CD4-positive, CD25-positive, alpha-beta regulatory T cell (primary cell): ENCODE measurements at regions not wholly inside any gene's neighbourhood (a gene's known extent, or its start where the extent isn't known, plus 50 kb on each side); places are given as distances from the start of the nearest gene placed in this dataset.

Experiments used
- ATAC-seq, 2 donors: fragments of 150-1000 bp; cut with Tn5 transposase; one replicate each; pipeline ENCODE4 v1.10.0; 2021; ENCODE audit warnings: low read depth in 2 of 2, moderate number of reproducible peaks in 2 of 2, moderate library complexity in 1 of 2
- DNase-seq, 3 donors: peaks; one replicate each; pipeline versions ENCODE4 v3.0.0 to v3.0.0-alpha.2; 2012 to 2022; ENCODE audit warnings: mixed read lengths in 1 of 3
- H3K27ac ChIP-seq: one replicate; pipeline ENCODE4 v1.7.0; 2013; ENCODE audit warnings: mild to moderate bottlenecking, low read length; ENCODE audit not compliant: insufficient read depth, poor library complexity, severe bottlenecking
- H3K27me3 ChIP-seq: one replicate; pipeline ENCODE4 v1.7.0; 2013; ENCODE audit warnings: low read length; ENCODE audit not compliant: control insufficient read depth, insufficient read depth
- H3K36me3 ChIP-seq: one replicate; pipeline ENCODE4 v1.7.0; 2013; ENCODE audit warnings: mild to moderate bottlenecking, low read length, moderate library complexity; ENCODE audit not compliant: control insufficient read depth, insufficient read depth
- H3K4me1 ChIP-seq: 2 replicates; pipeline ENCODE4 v1.7.0; 2013; ENCODE audit warnings: mild to moderate bottlenecking, low read length; ENCODE audit not compliant: insufficient read depth, control insufficient read depth, poor library complexity, severe bottlenecking
- H3K4me3 ChIP-seq: one replicate; pipeline ENCODE4 v1.7.0; 2013; ENCODE audit warnings: low read depth, mild to moderate bottlenecking, low read length, moderate library complexity
- H3K9me3 ChIP-seq, 2 experiments: 1 replicate in 1 of 2; 2 replicates in 1 of 2; pipeline ENCODE4 v1.7.0; 2013; ENCODE audit warnings: low read length in 2 of 2, mild to moderate bottlenecking in 1 of 2, moderate library complexity in 1 of 2; ENCODE audit not compliant: control insufficient read depth in 2 of 2
- H3K27ac Mint-ChIP-seq, 3 donors: one replicate each; pipeline ENCODE4 v1.8.0; 2020 to 2022; ENCODE audit warnings: mild to moderate bottlenecking in 3 of 3, mixed read lengths in 3 of 3, moderate library complexity in 2 of 3
- H3K27me3 Mint-ChIP-seq: one replicate; pipeline ENCODE4 v1.8.0; 2022; ENCODE audit warnings: mild to moderate bottlenecking, mixed read lengths
- H3K36me3 Mint-ChIP-seq: one replicate; pipeline ENCODE4 v1.8.0; 2020; ENCODE audit warnings: mixed read lengths
- H3K4me1 Mint-ChIP-seq, 4 donors: one replicate each; pipeline ENCODE4 v1.8.0; 2020 to 2022; ENCODE audit warnings: mixed read lengths in 4 of 4, mild to moderate bottlenecking in 1 of 4
- H3K4me3 Mint-ChIP-seq, 4 donors: one replicate each; pipeline ENCODE4 v1.8.0; 2020 to 2022; ENCODE audit warnings: mild to moderate bottlenecking in 4 of 4, mixed read lengths in 4 of 4, moderate library complexity in 3 of 4
- H3K9me3 Mint-ChIP-seq, 7 donors: one replicate each; pipeline ENCODE4 v1.8.0; 2020 to 2022; ENCODE audit warnings: mixed read lengths in 7 of 7, mild to moderate bottlenecking in 3 of 7, moderate library complexity in 2 of 7

GRCh38 chr20:52655395-52655794 is 316.8 kb upstream of the TSHZ2 start:
- Mint-ChIP-seq H3K9me3 (peaks cover 0 to 4% (median 2%) of the 10 kb centered on the region in 7 donors), H3K27me3 (peaks cover 13% of the 10 kb centered on the region), H3K27ac (no peak overlapping the region), H3K36me3 (no peaks in the 10 kb centered on the region), H3K4me3 (no peak overlapping the region), H3K4me1 (no peaks in the 10 kb centered on the region)
- Histone ChIP-seq H3K4me3 (no peak overlapping the region), H3K27me3 (no peaks in the 10 kb centered on the region), H3K4me1 (no peaks in the 10 kb centered on the region), H3K9me3 (no peaks in the 10 kb centered on the region), H3K36me3 (no peaks in the 10 kb centered on the region), H3K27ac (no peak overlapping the region)
- no peak for DNase-seq
- no peak for ATAC-seq

- Mint-ChIP-seq H3K36me3 (no peaks in the 10 kb centered on the region), H3K4me1 (no peaks in the 10 kb centered on the region), H3K9me3 (peaks cover 0 to 2% (median 2%) of the 10 kb centered on the region in 7 donors), H3K4me3 (no peak overlapping the region), H3K27ac (no peak overlapping the region), H3K27me3 (peaks cover 13% of the 10 kb centered on the region)
- Histone ChIP-seq H3K36me3 (no peaks in the 10 kb centered on the region), H3K4me3 (no peak overlapping the region), H3K27ac (no peak overlapping the region), H3K9me3 (no peaks in the 10 kb centered on the region), H3K27me3 (no peaks in the 10 kb centered on the region), H3K4me1 (no peaks in the 10 kb centered on the region)
- DNase-seq (no peak), ATAC-seq (no peak)
Observed at GRCh38 chr20:52654567-52654966, 317.6 kb upstream of the TSHZ2 start.

GRCh38 chr20:52652271-52652670 is 319.9 kb upstream of the TSHZ2 start:
- Histone ChIP-seq H3K36me3 (no peaks in the 10 kb centered on the region), H3K4me3 (no peak overlapping the region), H3K9me3 (no peaks in the 10 kb centered on the region), H3K4me1 (no peaks in the 10 kb centered on the region), H3K27me3 (no peaks in the 10 kb centered on the region), H3K27ac (no peak overlapping the region)
- Mint-ChIP-seq H3K36me3 (no peaks in the 10 kb centered on the region), H3K27me3 (peaks cover 11% of the 10 kb centered on the region), H3K27ac (no peak overlapping the region), H3K4me1 (no peaks in the 10 kb centered on the region), H3K9me3 (peaks cover 0 to 2% (median under 1%) of the 10 kb centered on the region in 7 donors), H3K4me3 (no peak overlapping the region)
- ATAC-seq (no peak), DNase-seq (no peak)

- H3K36me3 Mint-ChIP-seq = no peaks in the 10 kb centered on the region
- ATAC-seq = no peak
- no peak overlapping the region for H3K27ac Mint-ChIP-seq
- no peak for DNase-seq
- H3K9me3 ChIP-seq = no peaks in the 10 kb centered on the region
- no peaks in the 10 kb centered on the region for H3K4me1 Mint-ChIP-seq
- no peaks in the 10 kb centered on the region for H3K27me3 ChIP-seq
- no peak overlapping the region for H3K4me3 ChIP-seq
- H3K27ac ChIP-seq = no peak overlapping the region
- no peaks in the 10 kb centered on the region for H3K4me1 ChIP-seq
- no peaks in the 10 kb centered on the region for H3K36me3 ChIP-seq
- no peak overlapping the region for H3K4me3 Mint-ChIP-seq
- H3K27me3 Mint-ChIP-seq = peaks cover 9% of the 10 kb centered on the region
- peaks cover 0 to 2% (median 0%) of the 10 kb centered on the region in 7 donors for H3K9me3 Mint-ChIP-seq
Observed at GRCh38 chr20:52649727-52650126, 322.4 kb upstream of the TSHZ2 start.

GRCh38 chr20:52645822-52646221 is 326.3 kb upstream of the TSHZ2 start:
- Histone ChIP-seq H3K4me3 (no peak overlapping the region), H3K27me3 (no peaks in the 10 kb centered on the region), H3K27ac (no peak overlapping the region), H3K9me3 (no peaks in the 10 kb centered on the region), H3K4me1 (no peaks in the 10 kb centered on the region), H3K36me3 (no peaks in the 10 kb centered on the region)
- peaks cover 0 to 1% (median 0%) of the 10 kb centered on the region in 7 donors for H3K9me3 Mint-ChIP-seq
- no peak for ATAC-seq
- H3K4me3 Mint-ChIP-seq = no peak overlapping the region
- no peaks in the 10 kb centered on the region for H3K36me3 Mint-ChIP-seq
- DNase-seq = no peak
- H3K4me1 Mint-ChIP-seq = no peaks in the 10 kb centered on the region
- H3K27ac Mint-ChIP-seq = no peak overlapping the region
- peaks cover 4% of the 10 kb centered on the region for H3K27me3 Mint-ChIP-seq

GRCh38 chr20:52643034-52643433 is 329.1 kb upstream of the TSHZ2 start:
- H3K27ac ChIP-seq = no peak overlapping the region
- H3K27me3 ChIP-seq = no peaks in the 10 kb centered on the region
- no peaks in the 10 kb centered on the region for H3K36me3 Mint-ChIP-seq
- H3K4me1 Mint-ChIP-seq = no peaks in the 10 kb centered on the region
- H3K9me3 ChIP-seq = no peaks in the 10 kb centered on the region
- H3K4me1 ChIP-seq = no peaks in the 10 kb centered on the region
- no peak for ATAC-seq
- peaks cover 0 to 4% (median 0%) of the 10 kb centered on the region in 7 donors for H3K9me3 Mint-ChIP-seq
- H3K27ac Mint-ChIP-seq = no peak overlapping the region
- H3K27me3 Mint-ChIP-seq = peaks cover 4% of the 10 kb centered on the region
- no peak for DNase-seq
- H3K4me3 ChIP-seq = no peak overlapping the region
- H3K36me3 ChIP-seq = no peaks in the 10 kb centered on the region
- H3K4me3 Mint-ChIP-seq = no peak overlapping the region

DNA sequence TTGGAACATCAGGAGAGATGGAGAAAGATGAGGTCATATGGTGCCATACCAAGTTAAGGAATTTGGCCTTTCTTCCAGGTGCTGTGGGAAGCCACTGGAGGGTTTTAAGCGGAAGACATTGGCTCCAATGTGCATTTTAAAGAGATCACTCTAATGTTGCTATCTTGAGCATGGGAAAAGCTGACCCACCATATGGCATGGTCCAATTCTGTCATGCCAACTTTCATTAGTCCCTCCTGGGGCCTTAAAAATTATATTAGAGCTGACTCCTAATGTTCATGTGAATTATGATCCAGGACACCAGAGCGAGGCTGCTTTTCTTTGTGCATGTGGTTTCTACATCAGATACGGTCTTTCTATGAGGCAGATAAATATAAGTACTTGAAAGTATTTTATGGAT is 335.0 kb upstream of the TSHZ2 start:
- DNase-seq (no peak), ATAC-seq (no peak)
- Histone ChIP-seq H3K9me3 (no peaks in the 10 kb centered on the region), H3K4me3 (no peak overlapping the region), H3K27me3 (no peaks in the 10 kb centered on the region), H3K36me3 (no peaks in the 10 kb centered on the region), H3K4me1 (no peaks in the 10 kb centered on the region), H3K27ac (no peak overlapping the region)
- no peaks in the 10 kb centered on the region for H3K4me1 Mint-ChIP-seq
- no peak overlapping the region for H3K27ac Mint-ChIP-seq
- no peak overlapping the region for H3K4me3 Mint-ChIP-seq
- H3K36me3 Mint-ChIP-seq = no peaks in the 10 kb centered on the region
- peaks cover 4% of the 10 kb centered on the region for H3K27me3 Mint-ChIP-seq
- peaks cover 0 to 4% (median 2%) of the 10 kb centered on the region in 7 donors for H3K9me3 Mint-ChIP-seq

DNA sequence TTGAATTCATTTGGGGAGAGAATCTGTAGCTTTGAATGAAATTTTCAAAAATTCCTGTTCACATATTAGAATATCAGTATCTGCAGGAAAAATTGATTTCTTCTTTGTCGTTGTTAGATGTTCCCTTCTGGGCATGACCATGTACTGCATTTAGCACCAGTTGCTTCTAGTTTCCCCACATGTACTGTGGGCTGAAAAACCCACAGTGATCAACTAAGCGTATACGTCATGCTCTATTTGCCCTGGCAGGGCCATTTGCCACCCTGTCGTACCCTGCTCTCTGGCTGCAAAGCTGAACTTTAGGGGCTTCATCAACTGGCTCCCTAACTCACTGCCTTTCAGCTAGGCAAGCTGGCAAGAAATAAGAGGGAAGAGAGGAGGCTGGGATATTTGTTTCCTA is 340.7 kb upstream of the TSHZ2 start:
- H3K27me3 ChIP-seq = no peaks in the 10 kb centered on the region
- Mint-ChIP-seq H3K9me3 (peaks cover 0 to 7% (median 2%) of the 10 kb centered on the region in 7 donors), H3K27me3 (no peaks in the 10 kb centered on the region), H3K36me3 (no peaks in the 10 kb centered on the region), H3K27ac (no peak overlapping the region), H3K4me3 (no peak overlapping the region), H3K4me1 (no peaks in the 10 kb centered on the region)
- ATAC-seq (no peak), DNase-seq (no peak)
- no peaks in the 10 kb centered on the region for H3K9me3 ChIP-seq
- no peak overlapping the region for H3K4me3 ChIP-seq
- H3K27ac ChIP-seq = no peak overlapping the region
- no peaks in the 10 kb centered on the region for H3K4me1 ChIP-seq
- H3K36me3 ChIP-seq = no peaks in the 10 kb centered on the region
